ENCODE measurements at regions not wholly inside any gene's neighbourhood (a gene's known extent, or its start where the extent isn't known, plus 50 kb on each side); places are given as distances from the start of the nearest gene placed in this dataset.

GRCh38 chr18:47593744-47594472 is 336.6 kb downstream of the SMAD2 start:
- no peak for DNase-seq

- no peak for DNase-seq
Measured at GRCh38 chr18:47591429-47591828, 339.0 kb downstream of the SMAD2 start.

GRCh38 chr18:47587587-47587986 is 336.1 kb upstream of the SKOR2 start:
- DNase-seq: no peak

- DNase-seq: no peak
Measured at GRCh38 chr18:47586418-47587070, 335.1 kb upstream of the SKOR2 start.

- DNase-seq: no peak
Measured at GRCh38 chr18:47585914-47586313, 334.5 kb upstream of the SKOR2 start.

GRCh38 chr18:47585136-47585535 is 333.7 kb upstream of the SKOR2 start:
- DNase-seq: no peak

GRCh38 chr18:47582093-47582492 is 330.6 kb upstream of the SKOR2 start:
- DNase-seq: no peak

- DNase-seq: no peak
Measured at GRCh38 chr18:47577520-47577919, 326.1 kb upstream of the SKOR2 start.

- DNase-seq: no peak
Measured at GRCh38 chr18:47574966-47575365, 323.5 kb upstream of the SKOR2 start.

GRCh38 chr18:47571957-47572356 is 320.5 kb upstream of the SKOR2 start:
- no peak for DNase-seq

GRCh38 chr18:47566809-47567208 is 315.3 kb upstream of the SKOR2 start:
- no peak for DNase-seq

- DNase-seq: no peak
Measured at GRCh38 chr18:47560723-47561715, 309.6 kb upstream of the SKOR2 start.

- DNase-seq: no peak
Measured at GRCh38 chr18:47558110-47558750, 306.8 kb upstream of the SKOR2 start.

- DNase-seq: no peak
Measured at GRCh38 chr18:47557160-47557559, 305.7 kb upstream of the SKOR2 start.

GRCh38 chr18:47552783-47553182 is 301.3 kb upstream of the SKOR2 start:
- DNase-seq: no peak

GRCh38 chr18:47550611-47551010 is 299.2 kb upstream of the SKOR2 start:
- no peak for DNase-seq

GRCh38 chr18:47549021-47549540 is 297.6 kb upstream of the SKOR2 start:
- DNase-seq: no peak

GRCh38 chr18:47547539-47548202 is 296.2 kb upstream of the SKOR2 start:
- no peak for DNase-seq

GRCh38 chr18:47545613-47546012 is 294.2 kb upstream of the SKOR2 start:
- DNase-seq: no peak

GRCh38 chr18:47543080-47543479 is 291.6 kb upstream of the SKOR2 start:
- DNase-seq: no peak

- DNase-seq: no peak
Measured at GRCh38 chr18:47542551-47542950, 291.1 kb upstream of the SKOR2 start.

- DNase-seq: no peak
Measured at GRCh38 chr18:47531717-47532116, 280.3 kb upstream of the SKOR2 start.

All from NCI-H510A (cell line).